Stimulated activated CD8-positive, alpha-beta memory T cell treated with anti-CD3 and anti-CD28 coated beads, Interleukin-2, amount 100 ng/mL, for 48 hours (primary cell): ENCODE measurements at regions not wholly inside any gene's neighbourhood (a gene's known extent, or its start where the extent isn't known, plus 50 kb on each side); places are given as distances from the start of the nearest gene placed in this dataset.

Source experiments
- DNase-seq, 2 donors: peaks; one replicate each; pipeline ENCODE4 v3.0.0-alpha.2; 2020; ENCODE audit warnings: low read depth in 2 of 2

DNA sequence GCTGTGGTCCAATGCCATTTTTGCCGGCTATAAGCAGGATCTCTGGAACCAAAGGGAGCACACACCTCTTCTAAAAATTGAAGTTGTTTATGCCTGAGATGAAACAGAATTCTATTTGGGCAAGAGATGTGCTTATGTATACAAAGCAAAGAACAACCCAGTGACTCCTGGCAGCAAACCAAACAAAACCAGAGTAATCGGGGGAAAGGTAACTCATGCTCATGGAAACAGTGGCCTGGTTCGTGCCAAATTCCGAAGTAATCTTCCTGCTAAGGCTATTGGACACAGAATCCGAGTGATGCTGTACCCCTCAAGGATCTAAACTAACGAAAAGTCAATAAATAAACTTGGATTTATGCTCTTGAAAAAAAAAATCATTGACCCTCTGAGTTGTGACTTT, 178.7 kb downstream of the CEMIP2 start:
- DNase-seq, result no peak

DNA sequence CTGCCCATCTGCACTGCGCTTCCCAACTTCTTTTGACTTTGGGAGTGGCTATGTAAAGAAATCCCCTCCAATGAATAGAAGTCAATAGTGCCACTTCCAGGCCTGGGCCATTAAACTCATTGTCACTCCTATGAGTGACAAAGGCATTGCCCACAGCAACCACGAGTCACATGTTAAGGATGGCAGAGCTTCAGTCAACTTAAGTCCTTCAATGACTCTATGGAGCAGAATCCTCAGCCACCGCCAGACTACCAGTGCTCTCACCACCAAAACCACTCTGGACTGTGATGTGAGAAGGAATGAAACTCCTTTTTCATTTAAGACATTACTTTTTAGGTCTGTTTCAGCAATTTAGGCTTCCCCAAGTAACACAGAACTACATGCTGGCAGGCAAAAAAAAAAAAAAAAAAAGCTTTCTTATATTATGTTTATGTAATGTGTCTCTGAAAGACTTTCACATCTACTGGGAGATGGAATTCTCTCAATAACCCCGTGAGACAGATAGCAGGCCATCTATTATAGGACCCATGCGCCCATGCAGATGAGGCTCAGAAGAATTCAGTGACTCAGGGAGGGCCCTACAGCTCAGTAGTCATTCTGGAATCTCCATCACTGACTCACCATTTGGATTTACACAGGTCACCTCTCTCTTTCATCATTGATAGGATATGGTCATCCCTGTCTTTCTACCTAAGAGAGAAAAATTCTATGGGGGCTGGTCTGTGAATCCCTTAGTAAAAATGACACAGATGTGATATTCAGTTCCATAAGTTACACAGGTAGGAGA, 180.5 kb downstream of the CEMIP2 start:
- no peak for DNase-seq

- no peak for DNase-seq
Observed at GRCh38 chr9:71583792-71584191, 184.5 kb downstream of the CEMIP2 start.

DNA sequence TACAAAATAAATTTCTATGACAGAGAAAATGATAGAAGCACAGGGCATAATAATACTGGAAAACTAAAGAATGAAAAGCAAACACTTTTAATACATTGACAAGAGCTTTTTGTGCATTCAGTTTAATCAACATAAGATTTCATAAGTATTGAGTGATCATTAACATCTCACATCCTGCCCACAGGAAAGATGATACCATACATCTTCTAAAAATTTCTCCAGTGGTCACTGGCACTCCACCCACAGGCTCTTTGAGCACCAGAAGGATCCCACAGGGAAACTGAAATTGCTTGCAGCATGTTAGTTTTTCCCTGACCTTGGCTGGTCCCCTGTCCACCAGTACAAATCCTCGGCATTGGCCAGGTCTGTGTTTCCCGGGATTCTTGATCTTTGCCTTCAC, 186.0 kb downstream of the CEMIP2 start:
- DNase-seq, result no peak

DNA sequence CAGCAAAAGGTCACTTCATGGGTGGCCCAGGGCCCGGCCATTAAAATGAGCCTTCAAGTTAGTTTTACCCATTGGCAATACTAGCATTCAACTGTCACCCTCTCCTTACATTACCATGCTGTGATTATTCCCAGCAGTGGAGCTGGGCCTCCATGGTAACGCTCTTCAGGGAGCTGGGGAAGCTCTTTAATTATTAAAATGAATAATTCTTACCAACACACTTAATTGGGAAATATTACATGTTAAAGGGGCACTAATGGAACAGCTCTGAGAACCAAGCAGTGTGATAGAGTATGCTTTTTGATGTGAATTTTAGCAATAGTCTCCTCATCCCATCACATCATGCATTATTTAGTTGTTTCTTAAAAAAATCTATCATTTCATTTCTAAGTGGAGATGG, 187.2 kb downstream of the CEMIP2 start:
- no peak for DNase-seq

- DNase-seq, result no peak
Observed at GRCh38 chr9:71571186-71571585, 197.1 kb downstream of the CEMIP2 start.

DNA sequence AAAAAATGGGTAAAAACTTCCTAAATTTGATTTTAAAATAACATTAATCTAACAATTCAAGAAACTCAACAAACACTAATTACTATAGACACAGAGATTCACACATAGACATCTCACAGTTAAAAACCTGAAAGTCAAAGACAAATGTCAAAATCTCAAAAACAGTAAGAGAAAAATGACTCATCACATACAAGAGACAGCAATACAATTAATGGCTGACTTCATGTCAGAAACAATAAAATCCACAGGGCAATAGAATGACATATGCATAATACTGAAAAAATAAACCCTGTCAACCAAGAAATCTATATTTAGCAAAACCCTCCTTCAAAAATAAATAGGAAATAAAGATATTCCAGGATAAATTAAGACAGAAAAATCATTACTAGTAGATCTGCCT, 200.4 kb downstream of the CEMIP2 start:
- no peak for DNase-seq

- DNase-seq, result no peak
Observed at GRCh38 chr9:71562140-71562539, 206.2 kb downstream of the CEMIP2 start.

GRCh38 chr9:71557310-71557709, 211.0 kb downstream of the CEMIP2 start:
- DNase-seq, result no peak

DNA sequence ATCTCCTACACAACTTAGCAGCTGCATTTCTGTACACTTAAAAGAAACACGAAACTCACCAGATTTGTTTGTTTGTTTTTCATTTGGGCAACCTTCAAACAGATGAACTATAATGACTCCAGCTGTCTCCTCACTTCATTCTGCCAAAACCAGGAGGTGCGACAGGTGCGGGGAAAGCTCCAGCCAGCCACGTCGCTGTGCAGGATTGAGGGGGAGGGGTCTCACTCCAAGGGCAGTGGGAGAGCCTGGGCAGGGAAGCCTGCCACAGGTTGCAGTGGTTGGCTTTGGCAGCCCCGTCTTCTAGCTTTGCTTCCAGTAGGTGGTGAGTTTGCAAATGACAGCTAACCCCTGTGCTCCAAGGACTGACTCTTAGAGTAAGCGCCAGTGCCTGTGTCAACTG, 215.8 kb downstream of the CEMIP2 start:
- no peak for DNase-seq

- no peak for DNase-seq
Observed at GRCh38 chr9:71549023-71549422, 219.3 kb downstream of the CEMIP2 start.

DNA sequence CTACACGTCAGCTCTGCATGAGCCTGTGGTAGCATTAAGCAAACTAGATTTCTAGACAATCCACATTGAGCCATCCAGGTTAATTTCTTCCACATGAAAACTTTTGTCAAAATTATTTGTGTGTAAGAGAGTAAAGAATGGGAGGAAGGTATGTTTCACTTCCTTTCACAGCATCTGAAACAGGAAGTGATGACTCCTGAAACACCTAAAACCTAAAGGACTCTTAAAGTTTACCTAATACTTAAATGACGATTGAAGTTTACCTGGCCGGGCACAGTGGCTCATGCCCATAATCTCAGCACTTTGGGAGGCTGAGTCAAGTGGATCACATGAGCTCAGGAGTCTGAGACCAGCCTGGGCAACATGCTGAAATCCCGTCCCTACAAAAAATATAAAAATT, 223.8 kb downstream of the CEMIP2 start:
- no peak for DNase-seq

DNA sequence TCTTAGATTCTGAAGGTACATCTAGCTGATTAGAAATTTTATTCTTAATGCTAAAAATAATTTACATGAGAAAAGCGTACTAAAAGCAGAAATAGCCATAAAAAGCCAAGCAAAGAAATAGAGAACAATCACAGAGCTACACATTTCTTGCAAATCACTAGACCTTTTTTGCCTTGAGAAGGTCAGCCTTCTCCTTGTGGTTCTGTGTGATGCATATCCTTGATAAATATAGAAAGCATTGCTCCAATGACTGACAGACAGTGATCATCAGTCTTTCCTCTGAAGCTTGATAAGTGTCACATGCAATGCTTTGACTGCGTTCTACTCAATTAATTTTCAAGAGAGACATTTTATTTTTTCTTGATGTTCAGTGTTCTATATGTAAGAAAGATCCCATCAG, 226.9 kb downstream of the CEMIP2 start:
- no peak for DNase-seq

GRCh38 chr9:71524996-71525580, 243.2 kb downstream of the CEMIP2 start:
- DNase-seq, result no peak

GRCh38 chr9:71524516-71524915, 243.8 kb downstream of the CEMIP2 start:
- no peak for DNase-seq

DNA sequence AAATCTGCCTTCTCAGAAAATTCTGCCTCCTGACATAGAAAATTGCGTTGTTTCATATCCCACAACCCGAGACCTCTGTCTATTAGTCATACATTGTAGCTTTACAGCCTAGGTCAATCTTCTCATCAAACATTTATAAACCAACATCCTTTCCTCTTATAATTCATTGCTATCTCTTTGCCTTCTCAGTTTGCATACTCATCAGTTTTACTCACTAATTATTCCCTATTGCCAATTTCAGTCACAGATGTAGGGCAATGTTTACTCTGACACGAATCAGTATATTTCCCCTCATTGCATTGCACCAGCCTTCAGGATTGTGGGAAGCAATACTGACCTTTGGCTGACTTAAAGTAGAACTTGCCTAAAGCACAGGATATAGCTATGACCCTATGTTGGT, 247.2 kb downstream of the CEMIP2 start:
- DNase-seq, result no peak

DNA sequence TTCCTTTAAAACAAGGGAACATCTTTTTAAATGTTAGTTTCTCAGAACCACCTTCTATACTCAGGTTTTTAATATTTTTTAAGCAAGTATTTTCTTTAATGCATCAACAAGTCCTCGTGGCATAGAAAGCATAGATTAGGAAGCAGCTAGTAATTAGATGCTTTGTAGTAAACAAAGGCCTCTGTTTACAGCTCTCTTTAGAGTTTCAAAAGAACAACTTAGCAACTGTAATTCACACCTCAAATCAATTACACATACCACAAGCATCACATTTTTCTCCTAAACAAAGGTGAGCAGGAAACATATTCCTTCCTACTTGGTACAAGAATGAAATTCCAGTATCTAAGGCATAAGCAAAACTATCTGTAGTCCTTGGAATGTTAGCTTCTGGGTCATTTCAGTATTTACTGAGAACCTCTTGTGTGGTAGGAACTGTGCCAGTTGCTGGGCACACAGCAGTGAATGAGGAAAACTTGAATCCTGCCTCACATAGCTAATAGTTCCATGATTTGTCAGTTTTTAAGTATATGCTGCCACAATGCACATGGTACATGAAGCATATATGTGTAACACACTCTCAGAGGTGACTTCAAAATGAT, 249.1 kb downstream of the CEMIP2 start:
- no peak for DNase-seq

GRCh38 chr9:71518045-71518827, 250.1 kb downstream of the CEMIP2 start:
- DNase-seq, result no peak

DNA sequence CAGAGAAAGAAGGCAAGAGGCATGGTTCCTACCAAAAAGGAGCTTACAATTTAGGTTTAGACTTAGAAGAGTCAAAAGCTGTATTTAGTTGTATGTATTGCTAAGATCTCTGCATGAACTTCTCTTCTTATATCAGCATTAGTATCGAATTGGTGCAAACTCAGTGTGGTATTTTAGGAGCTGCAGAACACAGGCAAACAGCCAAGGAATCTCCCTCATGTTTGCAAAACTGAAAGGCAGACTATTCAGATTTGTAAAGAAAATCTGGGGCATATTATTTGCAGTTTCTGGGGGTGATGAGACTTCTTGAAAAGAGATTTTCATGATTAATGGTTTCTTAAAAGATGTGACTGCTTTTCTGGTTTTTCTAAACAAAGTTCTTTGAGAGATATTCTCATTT, 252.7 kb downstream of the CEMIP2 start:
- DNase-seq, result no peak

DNA sequence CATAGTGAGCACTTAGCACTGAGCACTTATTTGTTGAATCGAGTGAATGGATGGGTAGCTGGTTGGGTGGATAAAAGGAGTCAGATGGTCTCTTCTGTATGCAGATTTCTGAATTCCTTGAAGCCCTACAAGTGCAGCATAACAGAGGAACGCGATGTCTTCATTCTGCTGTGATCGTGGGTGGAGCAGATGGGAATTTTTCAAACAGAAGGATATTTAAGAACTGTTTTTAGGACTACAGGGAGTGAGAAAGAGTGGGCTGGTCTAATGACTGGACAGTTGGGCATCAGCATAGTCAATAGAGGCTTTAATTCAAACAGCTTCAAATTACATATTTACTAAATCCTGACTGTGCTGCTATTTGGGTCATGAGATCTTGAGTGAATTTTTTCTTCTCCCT, 253.2 kb downstream of the CEMIP2 start:
- DNase-seq, result no peak

DNA sequence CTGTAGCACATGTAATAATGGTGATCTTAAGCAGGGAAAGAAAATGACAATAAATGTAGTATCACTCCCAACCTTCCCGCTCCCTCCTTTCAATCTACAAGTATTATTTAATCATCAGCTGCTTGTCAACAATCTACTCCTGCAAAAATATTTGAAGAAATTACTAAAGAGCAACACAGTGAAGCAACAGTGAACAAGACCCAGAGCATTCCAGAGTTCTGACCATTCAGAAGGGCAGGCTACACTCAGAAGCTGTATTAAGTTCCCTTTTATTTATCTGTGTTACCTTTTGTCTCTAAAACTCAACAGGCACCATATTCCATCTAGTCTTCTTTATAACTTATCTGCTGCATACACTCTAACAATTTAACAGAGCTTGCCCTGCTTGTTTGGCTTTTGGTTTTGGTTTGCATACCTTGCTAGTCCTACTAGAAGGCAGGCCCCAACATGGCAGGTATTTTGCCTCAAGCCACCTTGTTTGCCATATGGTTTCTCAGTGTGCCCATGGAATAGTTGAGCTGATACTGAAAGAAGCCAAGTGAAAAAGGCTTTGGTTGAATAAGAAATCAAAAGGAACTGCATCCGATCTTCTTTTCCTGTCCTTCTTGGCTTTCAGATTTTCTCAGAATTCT, 253.9 kb downstream of the CEMIP2 start:
- no peak for DNase-seq

GRCh38 chr9:71509054-71509453, 259.3 kb downstream of the CEMIP2 start:
- no peak for DNase-seq
